GM12892 (cell line): ENCODE measurements at regions not wholly inside any gene's neighbourhood (a gene's known extent, or its start where the extent isn't known, plus 50 kb on each side); places are given as distances from the start of the nearest gene placed in this dataset.

Experiments
- POLR2A ChIP-seq: IDR thresholded peaks from 2 replicates; pipeline ENCODE4 v1.6.1; 2011; ENCODE audit warnings: low read depth, low read length, control low read depth
- POLR2AphosphoS5 ChIP-seq: IDR thresholded peaks from 2 replicates; pipeline ENCODE4 v1.6.1; 2011; ENCODE audit warnings: low read depth, low read length, control low read depth

DNA sequence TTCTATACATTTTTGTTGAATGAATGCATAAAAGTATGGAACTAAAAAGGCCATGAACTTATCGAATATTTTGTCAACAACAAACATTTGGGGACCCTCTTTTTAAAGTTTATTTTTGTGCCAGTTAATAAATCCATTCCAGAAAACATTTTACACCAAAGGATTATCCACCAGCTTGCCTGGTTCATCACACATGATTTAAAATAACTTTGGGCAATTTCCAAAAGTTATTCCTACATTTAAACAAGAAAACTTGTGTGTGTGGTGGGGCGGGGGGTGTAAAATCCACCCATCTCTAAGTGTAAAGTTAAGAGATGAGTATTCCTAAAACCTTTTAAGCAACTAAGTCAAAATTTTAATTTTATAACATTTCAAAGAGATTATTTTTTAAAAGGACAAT, 224.5 kb upstream of the SNX7 start:
- TF ChIP-seq POLR2AphosphoS5 (no peak), POLR2A (no peak)
